ENCODE measurements at regions not wholly inside any gene's neighbourhood (a gene's known extent, or its start where the extent isn't known, plus 50 kb on each side); places are given as distances from the start of the nearest gene placed in this dataset.

DNA sequence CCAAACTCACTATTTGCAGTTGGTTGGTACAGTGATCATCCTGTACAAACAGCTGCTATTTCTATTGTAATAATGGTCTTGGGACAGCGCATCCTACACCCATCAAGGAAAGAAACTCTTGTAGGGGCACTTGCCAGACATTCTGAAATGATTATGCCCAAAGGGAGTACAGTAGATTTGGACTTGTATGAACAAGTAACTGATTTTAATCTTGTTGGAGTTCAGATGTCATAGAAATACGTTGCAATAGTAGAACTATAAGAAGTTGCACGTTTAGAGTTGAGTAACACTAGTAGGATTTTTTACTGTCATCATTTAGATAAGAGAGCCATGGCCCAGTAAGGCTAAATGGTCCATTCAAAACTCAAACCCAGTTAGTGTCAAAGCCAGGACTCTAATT, 192.8 kb downstream of the SATB1 start:
- no peak for TF ChIP-seq CTCF (IDR thresholded peaks at IDR 0.05; ENCODE audit: borderline replicate concordance, extremely low read depth, insufficient read depth)

GRCh38 chr3:18228060-18228459, 197.1 kb downstream of the SATB1 start:
- FAIRE-seq (no peak), DNase-seq (no peak)
- no peaks in the 10 kb centered on the region for H3K4me1 ChIP-seq (ENCODE audit: control insufficient read depth in 2 of 3, insufficient read depth in 2 of 3, low read depth in 1 of 3, low read length in 3 of 3)
- H3K9ac ChIP-seq (ENCODE audit: low read length in 3 of 3) = no peak overlapping the region
- H3K4me3 ChIP-seq (ENCODE audit: low read length in 3 of 3) = no peak overlapping the region
- no peaks in the 10 kb centered on the region for H3K27me3 ChIP-seq (ENCODE audit: control insufficient read depth, insufficient read depth, low read length)
- no peaks in the 10 kb centered on the region for H3K36me3 ChIP-seq (ENCODE audit: control insufficient read depth in 2 of 3, insufficient read depth in 3 of 3, low read length in 3 of 3)
- H3K27ac ChIP-seq (ENCODE audit: low read depth in 2 of 2, low read length in 2 of 2) = no peak overlapping the region
- no peak for TF ChIP-seq CTCF (IDR thresholded peaks at IDR 0.05; ENCODE audit: borderline replicate concordance, extremely low read depth, insufficient read depth)
- intact Hi-C loops (cut with DNase I) = no loop called here
- H3K9me3 ChIP-seq (ENCODE audit: control insufficient read depth in 2 of 3, insufficient read depth in 1 of 3, low read length in 3 of 3) = no peaks in the 10 kb centered on the region

More for the DNA sequence above, 192.8 kb downstream of the SATB1 start:
- Histone ChIP-seq H3K4me3 (ENCODE audit: low read length in 3 of 3) (no peak overlapping the region), H3K9ac (ENCODE audit: low read length in 3 of 3) (no peak overlapping the region), H3K4me1 (ENCODE audit: control insufficient read depth in 2 of 3, insufficient read depth in 2 of 3, low read depth in 1 of 3, low read length in 3 of 3) (no peaks in the 10 kb centered on the region), H3K27me3 (ENCODE audit: control insufficient read depth, insufficient read depth, low read length) (no peaks in the 10 kb centered on the region), H3K27ac (ENCODE audit: low read depth in 2 of 2, low read length in 2 of 2) (no peak overlapping the region), H3K9me3 (ENCODE audit: control insufficient read depth in 2 of 3, insufficient read depth in 1 of 3, low read length in 3 of 3) (no peaks in the 10 kb centered on the region), H3K36me3 (ENCODE audit: control insufficient read depth in 2 of 3, insufficient read depth in 3 of 3, low read length in 3 of 3) (no peaks in the 10 kb centered on the region)
- no peak for DNase-seq
- no peak for FAIRE-seq
- intact Hi-C loops (cut with DNase I) = no loop called here

- no peaks in the 10 kb centered on the region for H3K9me3 ChIP-seq (ENCODE audit: control insufficient read depth in 2 of 3, insufficient read depth in 1 of 3, low read length in 3 of 3)
- no peaks in the 10 kb centered on the region for H3K27me3 ChIP-seq (ENCODE audit: control insufficient read depth, insufficient read depth, low read length)
- FAIRE-seq (no peak), DNase-seq (no peak)
- H3K36me3 ChIP-seq (ENCODE audit: control insufficient read depth in 2 of 3, insufficient read depth in 3 of 3, low read length in 3 of 3) = no peaks in the 10 kb centered on the region
- no peaks in the 10 kb centered on the region for H3K4me1 ChIP-seq (ENCODE audit: control insufficient read depth in 2 of 3, insufficient read depth in 2 of 3, low read depth in 1 of 3, low read length in 3 of 3)
- no peak overlapping the region for H3K4me3 ChIP-seq (ENCODE audit: low read length in 3 of 3)
- TF ChIP-seq CTCF (IDR thresholded peaks at IDR 0.05; ENCODE audit: borderline replicate concordance, extremely low read depth, insufficient read depth) = no peak
- no peak overlapping the region for H3K27ac ChIP-seq (ENCODE audit: low read depth in 2 of 2, low read length in 2 of 2)
- intact Hi-C loops (cut with DNase I) = no loop called here
- no peak overlapping the region for H3K9ac ChIP-seq (ENCODE audit: low read length in 3 of 3)
Measured at GRCh38 chr3:18225709-18226108, 199.4 kb downstream of the SATB1 start.

GRCh38 chr3:18224426-18224825, 200.7 kb downstream of the SATB1 start:
- TF ChIP-seq CTCF (IDR thresholded peaks at IDR 0.05; ENCODE audit: borderline replicate concordance, extremely low read depth, insufficient read depth) = no peak
- DNase-seq (no peak), FAIRE-seq (no peak)
- H3K27me3 ChIP-seq (ENCODE audit: control insufficient read depth, insufficient read depth, low read length) = no peaks in the 10 kb centered on the region
- no peaks in the 10 kb centered on the region for H3K4me1 ChIP-seq (ENCODE audit: control insufficient read depth in 2 of 3, insufficient read depth in 2 of 3, low read depth in 1 of 3, low read length in 3 of 3)
- intact Hi-C loops (cut with DNase I) = no loop called here
- H3K9ac ChIP-seq (ENCODE audit: low read length in 3 of 3) = no peak overlapping the region
- H3K27ac ChIP-seq (ENCODE audit: low read depth in 2 of 2, low read length in 2 of 2) = no peak overlapping the region
- H3K9me3 ChIP-seq (ENCODE audit: control insufficient read depth in 2 of 3, insufficient read depth in 1 of 3, low read length in 3 of 3) = no peaks in the 10 kb centered on the region
- no peaks in the 10 kb centered on the region for H3K36me3 ChIP-seq (ENCODE audit: control insufficient read depth in 2 of 3, insufficient read depth in 3 of 3, low read length in 3 of 3)
- no peak overlapping the region for H3K4me3 ChIP-seq (ENCODE audit: low read length in 3 of 3)

Measured in kidney (tissue), 13 donors.